ENCODE measurements at regions not wholly inside any gene's neighbourhood (a gene's known extent, or its start where the extent isn't known, plus 50 kb on each side); places are given as distances from the start of the nearest gene placed in this dataset.
A peak's percentile ranks its signal among the peaks of the same experiment; 100 is the strongest.

GRCh38 chr12:90826036-90826435 is 128.9 kb downstream of the CCER1 start:
- TF ChIP-seq CTCF (IDR thresholded peaks at IDR 0.05; ENCODE audit: low read depth, low read length, missing control alignments): no peak
- no peak for DNase-seq (ENCODE audit: low read depth)
- in situ Hi-C loops (cut with HindIII; ENCODE audit: low sequenced_read_pairs): no loop called here
- no peak overlapping the region for H3K4me3 ChIP-seq (ENCODE audit: low read depth, low read length)

GRCh38 chr12:90823859-90824258 is 131.1 kb downstream of the CCER1 start:
- no peak overlapping the region for H3K4me3 ChIP-seq (ENCODE audit: low read depth, low read length)
- in situ Hi-C loops (cut with HindIII; ENCODE audit: low sequenced_read_pairs): no loop called here
- no peak for TF ChIP-seq CTCF (IDR thresholded peaks at IDR 0.05; ENCODE audit: low read depth, low read length, missing control alignments)
- no peak for DNase-seq (ENCODE audit: low read depth)

GRCh38 chr12:90819709-90820108 is 135.3 kb downstream of the CCER1 start:
- no peak overlapping the region for H3K4me3 ChIP-seq (ENCODE audit: low read depth, low read length)
- in situ Hi-C loops (cut with HindIII; ENCODE audit: low sequenced_read_pairs): no loop called here
- no peak for TF ChIP-seq CTCF (IDR thresholded peaks at IDR 0.05; ENCODE audit: low read depth, low read length, missing control alignments)
- no peak for DNase-seq (ENCODE audit: low read depth)

- no peak for TF ChIP-seq CTCF (IDR thresholded peaks at IDR 0.05; ENCODE audit: low read depth, low read length, missing control alignments)
- H3K4me3 ChIP-seq (ENCODE audit: low read depth, low read length): no peak overlapping the region
- in situ Hi-C loops (cut with HindIII; ENCODE audit: low sequenced_read_pairs): no loop called here
- DNase-seq (ENCODE audit: low read depth): peak; percentile 32
Observed at GRCh38 chr12:90816353-90817089, 138.5 kb downstream of the CCER1 start.

GRCh38 chr12:90809940-90810339 is 145.0 kb downstream of the CCER1 start:
- no peak overlapping the region for H3K4me3 ChIP-seq (ENCODE audit: low read depth, low read length)
- in situ Hi-C loops (cut with HindIII; ENCODE audit: low sequenced_read_pairs): no loop called here
- no peak for DNase-seq (ENCODE audit: low read depth)
- TF ChIP-seq CTCF (IDR thresholded peaks at IDR 0.05; ENCODE audit: low read depth, low read length, missing control alignments): no peak

GRCh38 chr12:90808568-90808967 is 146.4 kb downstream of the CCER1 start:
- H3K4me3 ChIP-seq (ENCODE audit: low read depth, low read length): no peak overlapping the region
- in situ Hi-C loops (cut with HindIII; ENCODE audit: low sequenced_read_pairs): no loop called here
- DNase-seq (ENCODE audit: low read depth): no peak
- no peak for TF ChIP-seq CTCF (IDR thresholded peaks at IDR 0.05; ENCODE audit: low read depth, low read length, missing control alignments)

Measured in astrocyte of the cerebellum (primary cell).